ENCODE measurements at regions not wholly inside any gene's neighbourhood (a gene's known extent, or its start where the extent isn't known, plus 50 kb on each side); places are given as distances from the start of the nearest gene placed in this dataset.
A peak's percentile ranks its signal among the peaks of the same experiment; 100 is the strongest.
"Not testable (repeated sequence)": the region's sequence is repeated elsewhere in the genome, so short reads cannot be mapped to it uniquely, and the experiment has no call there.

DNA sequence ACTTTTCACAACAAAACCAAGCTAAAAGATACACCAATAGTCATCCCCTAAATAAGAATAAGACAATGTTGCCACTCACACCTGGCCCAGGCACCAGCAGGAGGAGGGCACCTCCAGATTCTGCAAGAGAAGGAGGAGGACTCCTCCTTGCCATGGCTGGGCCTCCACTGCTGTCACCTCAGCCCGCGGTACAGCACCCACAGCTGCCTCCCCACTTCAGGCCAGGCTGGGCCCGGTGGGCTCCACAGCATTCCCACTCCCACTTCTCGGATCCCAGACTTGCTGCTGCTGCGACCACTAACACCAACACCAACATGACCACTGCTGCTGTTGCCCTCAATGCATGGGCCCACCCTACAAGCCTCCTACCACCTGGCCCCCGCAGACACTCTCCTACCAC, 95.3 kb upstream of the POTED start:
- DNase-seq, result not testable (repeated sequence)

DNA sequence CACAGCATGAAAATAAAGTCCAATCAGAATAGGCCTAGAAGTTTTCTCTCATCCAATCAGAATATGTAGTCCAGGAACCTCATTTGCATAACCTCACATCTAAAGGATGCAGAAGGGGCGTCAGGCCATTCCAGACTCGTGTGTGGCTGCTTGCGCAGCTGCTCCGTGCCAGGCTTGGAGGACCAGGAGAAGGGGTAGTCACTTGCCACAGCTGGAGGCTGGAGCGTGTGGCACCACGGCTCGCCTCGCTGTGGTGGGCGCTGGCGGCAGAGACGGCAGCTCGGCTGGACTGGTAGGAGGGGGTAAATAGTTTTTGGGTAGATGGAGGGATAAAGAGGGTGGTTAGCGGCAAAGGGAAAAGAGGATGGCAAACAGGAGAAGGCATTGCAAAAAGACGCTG, 93.6 kb upstream of the POTED start:
- not testable (repeated sequence) for DNase-seq

DNA sequence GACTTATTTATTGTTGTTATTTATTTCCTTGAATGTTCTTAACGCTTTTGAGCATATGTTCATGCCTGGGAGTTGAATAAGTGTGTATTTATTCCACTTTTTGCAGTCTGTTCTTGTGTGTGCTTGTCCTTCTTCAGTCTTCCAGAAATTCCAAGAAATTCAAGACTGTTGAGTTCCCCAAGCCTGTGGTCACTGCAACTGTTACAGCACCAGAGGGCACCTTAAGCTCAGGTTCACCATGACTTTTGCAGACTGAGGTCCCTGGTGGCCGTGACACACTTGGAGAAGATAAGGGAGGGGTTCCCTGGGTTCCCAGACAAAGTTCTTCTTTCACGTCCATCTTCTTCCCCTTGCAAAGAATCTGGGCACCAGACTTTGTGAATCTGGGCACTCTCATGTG, 89.6 kb upstream of the POTED start:
- not testable (repeated sequence) for DNase-seq

- not testable (repeated sequence) for DNase-seq
Observed at GRCh38 chr21:13525015-13525414, 84.6 kb upstream of the POTED start.

GRCh38 chr21:13529082-13529481, 80.5 kb upstream of the POTED start:
- not testable (repeated sequence) for DNase-seq

GRCh38 chr21:13529674-13530073, 79.9 kb upstream of the POTED start:
- not testable (repeated sequence) for DNase-seq

DNA sequence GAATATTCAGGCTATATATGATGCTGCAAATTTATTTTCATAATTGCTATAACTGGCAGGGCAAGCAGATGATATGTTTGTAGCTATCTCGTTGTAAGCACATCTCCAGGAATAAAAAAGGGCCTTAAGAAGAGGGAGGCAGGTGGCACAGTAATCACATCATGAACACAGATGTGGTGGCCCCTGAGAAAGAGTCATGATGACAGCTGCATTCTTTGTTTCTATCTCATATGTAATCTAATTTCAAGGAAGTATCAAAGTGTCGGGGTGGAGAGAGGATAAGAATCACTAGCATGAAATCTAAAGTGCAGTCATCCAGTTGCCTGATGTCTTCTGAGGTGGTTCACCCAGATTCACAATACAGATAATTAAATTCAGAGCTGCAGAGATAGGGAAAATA, 78.9 kb upstream of the POTED start:
- peak in 1 of 2 experiments; percentile 46 for DNase-seq

GRCh38 chr21:13543482-13543881, 66.1 kb upstream of the POTED start:
- DNase-seq, result not testable (repeated sequence)

- DNase-seq, result not testable (repeated sequence)
Observed at GRCh38 chr21:13545525-13545924, 64.1 kb upstream of the POTED start.
